ENCODE measurements at regions not wholly inside any gene's neighbourhood (a gene's known extent, or its start where the extent isn't known, plus 50 kb on each side); places are given as distances from the start of the nearest gene placed in this dataset.

DNA sequence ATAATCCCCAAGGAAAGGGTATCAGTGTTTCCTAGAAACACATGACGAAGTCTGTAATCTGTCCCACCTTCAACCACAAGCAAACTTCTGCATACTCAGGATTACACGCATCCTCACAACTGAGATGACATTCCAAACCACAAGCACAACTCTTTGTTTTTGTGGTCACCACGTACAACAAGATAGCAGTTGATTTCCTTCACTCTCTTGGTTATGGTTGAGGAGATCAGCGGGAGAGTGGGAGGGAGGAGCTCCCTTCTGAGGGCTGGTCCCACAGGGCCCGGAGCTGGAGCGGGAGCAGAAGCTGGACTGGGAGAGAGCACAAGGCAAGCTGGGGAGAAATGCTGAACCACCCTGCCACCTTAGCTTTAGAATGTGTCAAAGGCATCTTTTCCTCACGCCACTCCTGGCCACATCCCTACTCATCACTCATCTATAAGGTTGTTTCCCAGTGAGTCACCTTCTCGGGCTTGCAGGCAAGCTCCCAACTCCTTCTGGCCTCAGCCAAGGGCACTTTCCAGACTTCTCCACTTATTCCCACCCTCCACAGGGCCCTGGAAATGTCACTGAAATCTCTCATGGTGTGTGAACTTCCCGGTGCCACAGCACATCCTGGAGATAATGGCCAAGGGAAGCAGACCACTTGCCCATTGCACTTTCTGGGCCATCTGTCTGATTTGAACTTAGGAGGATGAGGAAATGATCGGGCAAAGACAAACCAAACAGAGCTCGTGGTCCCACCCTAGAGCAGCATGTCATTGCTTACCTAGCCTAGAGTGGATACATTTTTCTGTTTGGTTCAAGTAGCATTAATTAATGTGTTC, 98.9 kb upstream of the LGALSL start:
- Histone ChIP-seq H3K27ac (no peak overlapping the region), H3K4me3 (no peak overlapping the region), H3K36me3 (no peaks in the 10 kb centered on the region), H3K4me1 (peaks cover 0 to 6% (median 2%) of the 10 kb centered on the region in 4 donors), H3K9me3 (no peaks in the 10 kb centered on the region), H3K27me3 (no peaks in the 10 kb centered on the region)
- TF ChIP-seq, protein P1, sequence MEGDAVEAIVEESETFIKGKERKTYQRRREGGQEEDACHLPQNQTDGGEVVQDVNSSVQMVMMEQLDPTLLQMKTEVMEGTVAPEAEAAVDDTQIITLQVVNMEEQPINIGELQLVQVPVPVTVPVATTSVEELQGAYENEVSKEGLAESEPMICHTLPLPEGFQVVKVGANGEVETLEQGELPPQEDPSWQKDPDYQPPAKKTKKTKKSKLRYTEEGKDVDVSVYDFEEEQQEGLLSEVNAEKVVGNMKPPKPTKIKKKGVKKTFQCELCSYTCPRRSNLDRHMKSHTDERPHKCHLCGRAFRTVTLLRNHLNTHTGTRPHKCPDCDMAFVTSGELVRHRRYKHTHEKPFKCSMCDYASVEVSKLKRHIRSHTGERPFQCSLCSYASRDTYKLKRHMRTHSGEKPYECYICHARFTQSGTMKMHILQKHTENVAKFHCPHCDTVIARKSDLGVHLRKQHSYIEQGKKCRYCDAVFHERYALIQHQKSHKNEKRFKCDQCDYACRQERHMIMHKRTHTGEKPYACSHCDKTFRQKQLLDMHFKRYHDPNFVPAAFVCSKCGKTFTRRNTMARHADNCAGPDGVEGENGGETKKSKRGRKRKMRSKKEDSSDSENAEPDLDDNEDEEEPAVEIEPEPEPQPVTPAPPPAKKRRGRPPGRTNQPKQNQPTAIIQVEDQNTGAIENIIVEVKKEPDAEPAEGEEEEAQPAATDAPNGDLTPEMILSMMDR (IDR thresholded peaks at IDR 0.05): no peak
- no peak for TF ChIP-seq POLR2A (IDR thresholded peaks at IDR 0.05)
- no peak for DNase-seq

DNA sequence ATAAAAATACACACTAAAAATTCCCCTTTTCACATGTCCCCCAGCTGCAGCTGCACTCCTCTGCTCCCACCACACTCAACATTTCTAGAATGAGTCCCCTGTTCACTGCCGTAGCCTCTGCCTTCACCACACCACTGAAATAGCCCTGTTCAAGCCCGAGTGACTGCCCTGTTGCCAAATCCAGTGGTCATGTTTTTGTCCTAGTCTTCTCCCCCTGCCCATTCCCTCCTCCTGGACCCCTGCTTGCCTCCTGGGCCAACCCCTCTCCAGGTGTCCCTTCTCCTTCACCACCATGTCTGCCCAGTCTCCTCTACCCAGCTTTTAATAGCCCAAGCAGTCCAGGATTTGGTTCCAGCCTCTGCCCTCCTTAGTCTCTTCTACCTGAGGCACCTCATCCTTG, 97.1 kb upstream of the LGALSL start:
- Histone ChIP-seq H3K27ac (no peak overlapping the region), H3K4me3 (no peak overlapping the region), H3K36me3 (no peaks in the 10 kb centered on the region), H3K9me3 (no peaks in the 10 kb centered on the region), H3K4me1 (peaks cover 0 to 11% (median 3%) of the 10 kb centered on the region in 4 donors), H3K27me3 (no peaks in the 10 kb centered on the region)
- TF ChIP-seq POLR2A (IDR thresholded peaks at IDR 0.05): no peak
- TF ChIP-seq, protein P1 (IDR thresholded peaks at IDR 0.05): no peak
- no peak for DNase-seq

DNA sequence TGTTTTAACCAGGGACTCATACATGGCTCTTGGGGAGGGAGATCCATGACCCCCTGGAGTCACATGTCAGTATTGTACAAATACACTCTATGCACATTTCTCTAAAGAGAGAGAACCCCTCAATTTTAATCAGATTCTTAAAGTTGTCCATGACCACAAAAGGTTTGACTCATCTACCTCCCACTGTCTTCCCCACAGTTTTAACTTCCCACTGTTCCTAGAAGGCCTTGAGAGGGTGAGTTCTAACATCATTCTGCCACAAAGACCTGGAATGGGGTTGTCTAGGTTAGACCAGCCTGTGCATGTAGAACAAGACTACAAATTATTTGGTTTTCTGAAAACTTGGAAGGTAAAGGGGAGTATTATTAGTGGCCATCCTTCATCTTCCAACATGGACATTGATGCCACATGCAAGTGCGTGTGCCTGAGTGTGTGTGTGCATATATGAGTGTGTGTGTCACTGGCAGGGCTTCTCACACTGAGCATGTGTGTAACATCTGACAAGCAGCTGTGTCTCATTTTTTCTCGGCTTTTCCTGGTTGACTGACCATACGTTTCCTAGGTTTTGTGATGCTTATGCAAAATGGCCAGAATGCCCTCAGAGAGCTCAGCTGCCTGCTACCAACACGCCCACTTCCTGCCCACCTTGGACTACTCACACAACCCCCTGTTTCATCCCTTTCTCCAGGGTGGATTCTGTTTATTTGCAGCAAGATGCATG, 94.6 kb upstream of the LGALSL start:
- TF ChIP-seq, protein P1 (IDR thresholded peaks at IDR 0.05): no peak
- TF ChIP-seq POLR2A (IDR thresholded peaks at IDR 0.05): no peak
- no peaks in the 10 kb centered on the region for H3K9me3 ChIP-seq
- H3K27ac ChIP-seq: peak overlapping the region in 3 of 4 donors; percentile 51 to 76 (median 68)
- H3K4me3 ChIP-seq: no peak overlapping the region
- H3K4me1 ChIP-seq: peaks cover 0 to 11% (median 3%) of the 10 kb centered on the region in 4 donors
- H3K27me3 ChIP-seq: no peaks in the 10 kb centered on the region
- no peak for DNase-seq
- no peaks in the 10 kb centered on the region for H3K36me3 ChIP-seq

DNA sequence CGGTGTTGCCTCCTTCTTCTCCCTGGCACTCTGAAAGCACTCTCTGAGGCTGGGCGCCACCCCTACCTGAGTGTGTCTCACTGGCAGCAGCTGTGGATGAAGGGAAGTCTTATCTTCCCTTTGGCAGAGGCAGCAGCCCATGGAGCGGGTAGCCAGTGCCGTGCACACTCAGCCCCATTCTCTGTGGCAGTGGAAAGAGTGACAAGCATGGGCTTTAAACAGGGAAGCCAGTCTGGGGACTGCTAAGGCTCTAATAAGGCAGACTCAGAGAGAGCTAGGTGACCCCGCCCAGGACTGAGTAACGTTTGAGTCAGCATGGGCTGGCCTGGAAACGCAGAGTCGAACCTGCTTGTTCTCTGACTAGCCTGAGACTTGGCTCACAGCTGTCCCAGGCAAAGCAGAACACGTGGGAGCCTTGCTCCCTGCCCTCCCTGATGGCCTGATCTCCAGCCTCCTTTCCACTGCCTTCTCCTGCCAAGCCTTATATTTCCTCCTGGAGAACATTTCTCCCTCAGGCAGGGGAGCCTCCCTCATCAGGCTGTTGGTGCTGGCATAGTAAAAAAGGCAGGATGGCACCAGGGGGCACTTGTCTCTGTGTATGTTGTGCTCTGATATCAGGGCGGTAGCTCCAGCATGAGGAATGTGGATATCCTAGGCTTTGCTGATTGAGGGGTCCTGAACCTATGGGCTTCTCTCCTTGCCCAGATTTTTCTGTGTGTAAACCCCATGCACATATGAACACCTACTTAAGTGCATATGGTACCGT, 93.9 kb upstream of the LGALSL start:
- Histone ChIP-seq H3K4me1 (peaks cover 0 to 11% (median 3%) of the 10 kb centered on the region in 4 donors), H3K27ac (peak overlapping the region in 3 of 4 donors; percentile 51 to 76 (median 68)), H3K36me3 (no peaks in the 10 kb centered on the region), H3K27me3 (no peaks in the 10 kb centered on the region), H3K9me3 (no peaks in the 10 kb centered on the region), H3K4me3 (no peak overlapping the region)
- TF ChIP-seq, protein P1 (IDR thresholded peaks at IDR 0.05): no peak
- peak in 1 of 2 donors; percentile 55 for TF ChIP-seq POLR2A (IDR thresholded peaks at IDR 0.05)
- peak in 2 of 3 donors; percentile 85 to 91 for DNase-seq

DNA sequence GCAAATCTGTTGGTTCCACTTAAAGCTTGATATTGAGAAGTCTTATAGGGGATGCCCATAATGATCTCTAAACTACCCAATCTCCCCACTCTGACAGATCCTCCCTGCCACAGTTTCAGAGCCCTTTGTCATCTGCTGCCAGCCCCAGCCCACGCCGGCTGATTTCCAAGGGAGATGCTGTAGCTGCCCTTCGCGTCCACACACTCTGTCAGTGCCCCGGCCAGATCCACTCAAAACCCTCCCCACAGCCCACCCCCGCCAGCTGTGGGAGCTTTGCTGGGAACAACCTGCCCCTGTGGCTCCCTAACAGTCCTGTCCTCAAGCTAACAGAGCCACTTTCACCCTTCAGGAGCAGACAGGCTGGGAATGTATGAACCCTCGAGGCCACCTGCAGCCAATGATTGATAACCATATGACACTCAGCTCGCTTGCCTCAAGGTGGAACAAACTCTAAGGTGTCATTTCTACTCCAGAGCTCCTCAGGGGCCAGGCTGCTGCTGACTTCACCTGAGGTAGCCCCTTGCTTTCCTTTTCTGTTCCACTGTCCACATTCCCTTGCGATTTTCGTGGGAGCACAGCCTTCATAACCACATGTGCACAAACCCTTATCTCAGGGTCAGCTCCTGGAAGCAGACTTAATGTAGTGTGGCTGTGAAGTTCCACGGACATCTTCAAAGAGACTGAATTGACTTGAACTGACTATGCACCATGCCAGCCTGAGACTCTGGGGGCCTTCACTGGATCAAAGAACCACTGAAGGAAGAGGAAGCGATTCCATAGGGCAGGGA, 92.6 kb upstream of the LGALSL start:
- no peaks in the 10 kb centered on the region for H3K9me3 ChIP-seq
- no peak overlapping the region for H3K27ac ChIP-seq
- peaks cover 0 to 11% (median 3%) of the 10 kb centered on the region in 4 donors for H3K4me1 ChIP-seq

More for the DNA sequence above, 92.6 kb upstream of the LGALSL start:
- Histone ChIP-seq H3K4me3 (no peak overlapping the region), H3K36me3 (no peaks in the 10 kb centered on the region), H3K27me3 (no peaks in the 10 kb centered on the region)
- DNase-seq: no peak
- TF ChIP-seq POLR2A (IDR thresholded peaks at IDR 0.05): no peak
- TF ChIP-seq, protein P1 (IDR thresholded peaks at IDR 0.05): no peak

All from Peyer's patch (tissue), 4 donors.